Activated T-cell treated with anti-CD3 and anti-CD28 coated beads, Interleukin-2, amount 50 U/mL, for 4 hours (primary cell): ENCODE measurements at regions not wholly inside any gene's neighbourhood (a gene's known extent, or its start where the extent isn't known, plus 50 kb on each side); places are given as distances from the start of the nearest gene placed in this dataset.
"Not testable (repeated sequence)": the region's sequence is repeated elsewhere in the genome, so short reads cannot be mapped to it uniquely, and the experiment has no call there.

Experiments
- ATAC-seq, 2 donors: fragments of 200-7000 bp; cut with Tn5 transposase; one replicate each; pipeline ENCODE4 v1.10.0; 2021
- DNase-seq: peaks from one replicate; pipeline ENCODE4 v3.0.0-alpha.2; 2020
- H3K27me3 Mint-ChIP-seq: one replicate; pipeline ENCODE4 v1.8.0; 2021; ENCODE audit warnings: low read depth, mixed read lengths
- H3K36me3 Mint-ChIP-seq: one replicate; pipeline ENCODE4 v1.8.0; 2022; ENCODE audit warnings: mixed read lengths; ENCODE audit not compliant: insufficient read depth
- H3K4me1 Mint-ChIP-seq: one replicate; pipeline ENCODE4 v1.8.0; 2021; ENCODE audit warnings: low read depth, mixed read lengths
- H3K4me3 Mint-ChIP-seq: one replicate; pipeline ENCODE4 v1.8.0; 2021; ENCODE audit warnings: mild to moderate bottlenecking, moderate library complexity, mixed read lengths
- H3K9me3 Mint-ChIP-seq: one replicate; pipeline ENCODE4 v1.8.0; 2021; ENCODE audit warnings: mixed read lengths

DNA sequence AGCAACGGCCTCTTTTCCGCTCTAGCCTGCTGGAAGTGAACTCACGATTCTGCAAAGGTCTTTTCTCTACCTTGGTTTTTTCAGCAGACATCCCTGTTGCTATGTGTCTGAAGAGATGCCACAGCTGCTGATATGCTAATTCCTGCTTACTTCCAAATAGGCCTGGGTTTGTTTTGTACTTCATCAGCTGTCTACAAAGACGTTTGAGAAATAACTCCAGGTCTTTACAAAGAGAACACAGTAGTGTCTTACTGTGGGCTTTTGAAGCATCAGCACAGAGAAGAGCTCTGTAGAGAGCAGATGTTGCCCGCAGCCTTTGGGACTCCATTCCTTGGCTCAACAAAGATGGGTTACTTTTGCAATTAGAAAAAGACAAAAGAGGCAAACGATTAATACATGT is 1366.5 kb downstream of the AACS start:
- Mint-ChIP-seq H3K36me3 (no peaks in the 10 kb centered on the region), H3K27me3 (peaks cover 2% of the 10 kb centered on the region), H3K9me3 (peaks cover 12% of the 10 kb centered on the region), H3K4me3 (no peak overlapping the region), H3K4me1 (no peaks in the 10 kb centered on the region)
- DNase-seq = no peak
- ATAC-seq = no peak

DNA sequence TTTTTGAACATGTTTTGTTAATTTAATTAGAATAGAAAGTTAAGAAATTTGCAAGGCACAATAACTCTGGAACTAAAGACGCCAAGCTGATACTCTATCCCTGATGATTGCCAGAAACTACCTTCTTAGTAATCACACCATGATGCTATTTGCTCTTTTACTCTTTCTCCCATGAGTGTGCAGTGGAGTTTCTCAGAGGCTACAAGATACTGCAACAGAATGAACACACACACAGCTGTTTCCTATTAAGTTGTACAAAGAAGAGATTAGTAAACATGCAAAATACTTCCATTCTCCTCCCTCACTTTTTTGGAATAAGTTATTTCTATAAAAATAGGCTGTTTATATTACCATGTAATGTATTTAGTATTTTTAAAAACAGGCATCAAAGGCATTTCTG is 1367.5 kb downstream of the AACS start:
- ATAC-seq (no peak), DNase-seq (no peak)
- Mint-ChIP-seq H3K4me3 (no peak overlapping the region), H3K9me3 (peaks cover 12% of the 10 kb centered on the region), H3K27me3 (peaks cover 2% of the 10 kb centered on the region), H3K4me1 (no peaks in the 10 kb centered on the region), H3K36me3 (no peaks in the 10 kb centered on the region)

DNA sequence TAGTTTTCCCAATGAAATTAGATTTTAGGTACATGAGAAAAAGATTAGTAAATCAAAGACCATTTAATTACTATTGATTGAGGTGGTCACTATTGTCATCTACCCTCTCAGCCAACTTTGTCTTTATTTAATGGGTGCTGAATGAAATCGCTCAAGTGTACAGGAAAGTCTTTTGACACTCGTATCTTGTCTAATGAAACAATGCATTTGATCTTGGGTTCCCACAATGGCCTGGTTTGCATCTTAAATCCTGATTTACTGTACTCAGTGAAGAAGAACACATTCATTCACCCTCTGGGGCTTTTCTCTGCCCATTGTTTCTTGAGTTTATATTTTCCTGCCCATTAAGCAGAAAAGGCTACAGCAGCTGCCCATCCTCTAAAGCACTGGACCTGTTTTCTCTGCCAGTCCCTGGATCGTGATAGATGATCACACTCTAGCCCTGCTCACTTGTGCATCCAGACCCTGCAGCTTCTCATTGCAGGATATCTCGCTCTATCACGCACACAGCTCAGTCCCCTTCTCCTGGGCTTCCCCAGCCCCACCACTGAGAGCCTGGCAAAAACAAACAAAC is 1369.3 kb downstream of the AACS start:
- H3K4me3 Mint-ChIP-seq = no peak overlapping the region
- no peak for DNase-seq
- peaks cover 2% of the 10 kb centered on the region for H3K27me3 Mint-ChIP-seq
- H3K9me3 Mint-ChIP-seq = peaks cover 6% of the 10 kb centered on the region
- no peaks in the 10 kb centered on the region for H3K36me3 Mint-ChIP-seq
- ATAC-seq = no peak
- no peaks in the 10 kb centered on the region for H3K4me1 Mint-ChIP-seq

DNA sequence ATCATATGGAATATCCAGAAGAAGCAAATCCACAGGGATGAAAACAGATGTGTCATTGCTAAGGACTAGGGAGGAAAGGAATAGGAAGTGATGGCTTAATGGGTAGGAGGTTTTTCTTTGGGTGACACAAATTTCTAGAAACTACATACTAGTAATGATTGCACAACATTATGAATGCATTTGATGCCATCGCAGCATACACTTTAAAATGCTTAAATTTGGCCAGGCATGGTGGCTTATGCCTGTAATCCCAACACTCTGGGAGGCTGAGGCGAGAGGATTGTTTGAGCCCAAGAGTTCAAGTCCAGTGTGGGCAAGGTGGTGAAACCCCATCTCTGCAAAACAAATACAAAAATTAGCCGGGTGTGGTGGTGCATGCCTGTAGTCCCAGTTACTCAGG is 1370.8 kb downstream of the AACS start:
- H3K9me3 Mint-ChIP-seq = no peaks in the 10 kb centered on the region
- no peak overlapping the region for H3K4me3 Mint-ChIP-seq
- no peaks in the 10 kb centered on the region for H3K36me3 Mint-ChIP-seq
- no peaks in the 10 kb centered on the region for H3K4me1 Mint-ChIP-seq
- peaks cover 2% of the 10 kb centered on the region for H3K27me3 Mint-ChIP-seq
- DNase-seq (no peak), ATAC-seq (no peak)

DNA sequence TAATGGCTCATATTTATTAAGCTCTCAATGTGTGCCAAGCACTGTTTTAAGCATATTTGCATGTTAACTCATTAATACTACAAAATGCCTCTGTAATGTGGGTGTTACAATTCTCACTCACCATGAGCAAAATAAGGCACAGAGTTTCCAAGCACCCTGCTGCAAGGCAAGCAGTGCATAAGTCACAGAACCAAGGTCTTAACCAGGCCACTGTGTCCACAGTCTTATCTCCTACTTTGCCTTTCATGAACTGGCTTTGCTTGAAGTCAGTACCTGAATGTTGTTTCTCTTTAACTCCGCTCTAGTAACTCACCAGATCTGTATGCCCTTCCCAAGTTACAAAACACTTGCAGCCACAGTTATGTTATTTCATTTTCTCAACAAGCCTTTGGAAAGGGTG is 1372.7 kb downstream of the AACS start:
- Mint-ChIP-seq H3K4me1 (no peaks in the 10 kb centered on the region), H3K27me3 (peaks cover 2% of the 10 kb centered on the region), H3K9me3 (no peaks in the 10 kb centered on the region), H3K36me3 (no peaks in the 10 kb centered on the region), H3K4me3 (no peak overlapping the region)
- ATAC-seq = no peak
- no peak for DNase-seq

DNA sequence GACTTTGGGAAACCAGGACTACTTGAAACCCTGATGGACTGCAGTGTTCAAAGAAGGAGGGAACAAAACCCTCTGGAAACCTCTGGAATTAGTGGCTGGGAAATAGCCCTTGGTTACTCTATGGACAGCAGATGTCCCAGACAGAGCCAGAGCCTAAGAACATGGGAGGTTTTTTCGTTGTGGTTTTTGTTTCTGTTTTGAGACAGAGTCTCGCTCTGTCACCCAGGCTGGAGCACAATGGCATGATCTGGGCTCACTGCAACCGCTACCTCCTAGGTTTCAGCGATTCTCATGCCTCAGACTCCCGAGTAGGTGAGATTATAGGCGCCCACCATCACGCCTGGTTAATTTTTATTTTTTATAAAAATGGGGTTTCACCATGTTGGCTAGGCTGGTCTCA is 1378.7 kb downstream of the AACS start:
- Mint-ChIP-seq H3K4me3 (no peak overlapping the region), H3K27me3 (no peaks in the 10 kb centered on the region), H3K36me3 (no peaks in the 10 kb centered on the region), H3K9me3 (peaks cover 6% of the 10 kb centered on the region), H3K4me1 (no peaks in the 10 kb centered on the region)
- no peak for DNase-seq
- no peak for ATAC-seq

DNA sequence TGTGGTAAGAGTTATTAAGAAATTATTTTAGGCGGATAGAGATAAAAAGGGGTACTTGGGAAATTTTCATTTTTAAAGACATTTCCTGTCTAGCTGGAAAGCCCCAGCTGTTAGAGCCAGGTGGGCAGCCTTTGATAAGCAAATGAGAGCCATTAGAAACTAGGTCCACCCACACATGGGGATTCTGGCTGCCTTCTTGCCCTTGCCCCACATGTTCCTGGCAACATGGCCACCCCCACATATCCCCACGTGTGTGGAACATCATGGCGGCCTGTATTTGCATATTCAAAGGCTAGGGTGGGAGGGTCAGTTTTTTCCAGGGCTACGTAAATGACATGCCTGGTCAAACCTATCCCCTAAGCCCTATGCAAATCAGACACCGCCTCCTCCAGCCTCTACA is 1382.1 kb downstream of the AACS start:
- no peak for DNase-seq
- H3K27me3 Mint-ChIP-seq = no peaks in the 10 kb centered on the region
- H3K36me3 Mint-ChIP-seq = no peaks in the 10 kb centered on the region
- H3K4me3 Mint-ChIP-seq = no peak overlapping the region
- no peaks in the 10 kb centered on the region for H3K4me1 Mint-ChIP-seq
- H3K9me3 Mint-ChIP-seq = peaks cover 9% of the 10 kb centered on the region
- ATAC-seq = no peak

DNA sequence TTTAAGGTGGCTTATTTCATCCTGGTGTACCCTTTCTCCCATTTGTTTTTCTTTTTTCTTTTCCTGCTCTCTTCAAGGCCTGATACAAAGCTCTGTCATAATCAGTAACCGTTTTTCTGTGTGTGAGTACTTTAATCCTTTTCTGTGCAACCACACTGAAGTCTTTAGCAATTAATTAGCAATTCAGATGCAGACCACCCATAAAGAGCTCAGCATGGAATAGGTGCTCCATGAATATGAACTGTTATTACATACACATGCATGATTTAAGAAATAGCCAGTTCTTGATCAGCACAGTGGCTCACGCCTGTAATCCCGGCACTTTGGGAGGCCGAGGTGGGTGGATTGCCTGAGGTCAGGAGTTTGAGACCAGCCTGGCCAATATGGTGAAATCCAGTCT is 1386.6 kb downstream of the AACS start:
- Mint-ChIP-seq H3K4me3 (no peak overlapping the region), H3K9me3 (peaks cover 10% of the 10 kb centered on the region), H3K4me1 (no peaks in the 10 kb centered on the region), H3K27me3 (no peaks in the 10 kb centered on the region), H3K36me3 (no peaks in the 10 kb centered on the region)
- ATAC-seq (no peak), DNase-seq (no peak)

DNA sequence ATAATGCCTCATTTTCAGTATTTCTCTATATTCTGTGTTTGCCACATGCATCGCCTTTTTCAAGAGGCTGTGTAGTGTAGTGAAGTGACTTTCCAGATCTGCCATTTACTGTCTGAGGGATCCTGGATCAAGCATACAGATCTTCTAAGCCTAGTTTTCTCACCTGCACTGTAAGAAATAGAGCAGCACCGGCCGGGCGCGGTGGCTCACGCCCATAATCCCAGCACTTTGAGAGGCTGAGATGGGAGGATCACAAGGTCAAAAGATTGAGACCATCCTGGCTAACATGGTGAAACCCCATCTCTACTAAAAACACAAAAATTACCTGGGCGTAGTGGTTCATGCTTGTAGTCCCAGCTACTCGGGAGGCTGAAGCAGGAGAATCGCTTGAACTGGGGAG is 1387.5 kb downstream of the AACS start:
- ATAC-seq, H3K4me3 Mint-ChIP-seq, H3K4me1 Mint-ChIP-seq, H3K36me3 Mint-ChIP-seq, H3K27me3 Mint-ChIP-seq, H3K9me3 Mint-ChIP-seq, DNase-seq: not testable (repeated sequence)

DNA sequence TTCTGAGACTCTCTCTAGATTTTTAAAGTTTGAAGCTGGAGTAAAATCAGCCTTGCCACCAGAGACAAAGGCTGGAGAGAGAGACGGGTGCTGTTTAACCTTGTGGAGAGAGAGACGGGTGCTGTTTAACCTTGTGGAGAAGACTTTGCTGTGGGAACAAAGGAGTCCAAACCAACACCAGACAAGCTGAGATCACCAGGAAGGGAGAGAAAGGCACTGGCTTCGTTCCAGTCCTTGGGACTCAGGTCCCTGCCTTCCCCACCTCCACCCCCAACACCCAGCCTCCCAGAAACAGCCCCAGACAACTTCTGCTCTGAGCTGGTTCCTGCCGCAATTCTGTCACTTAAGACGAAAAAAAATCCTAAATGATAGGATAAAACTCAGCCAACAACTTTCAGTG is 1389.3 kb downstream of the AACS start:
- H3K36me3 Mint-ChIP-seq = no peaks in the 10 kb centered on the region
- DNase-seq = no peak
- H3K27me3 Mint-ChIP-seq = no peaks in the 10 kb centered on the region
- H3K4me3 Mint-ChIP-seq = no peak overlapping the region
- H3K9me3 Mint-ChIP-seq = peaks cover 4% of the 10 kb centered on the region
- H3K4me1 Mint-ChIP-seq = no peaks in the 10 kb centered on the region
- ATAC-seq = no peak

DNA sequence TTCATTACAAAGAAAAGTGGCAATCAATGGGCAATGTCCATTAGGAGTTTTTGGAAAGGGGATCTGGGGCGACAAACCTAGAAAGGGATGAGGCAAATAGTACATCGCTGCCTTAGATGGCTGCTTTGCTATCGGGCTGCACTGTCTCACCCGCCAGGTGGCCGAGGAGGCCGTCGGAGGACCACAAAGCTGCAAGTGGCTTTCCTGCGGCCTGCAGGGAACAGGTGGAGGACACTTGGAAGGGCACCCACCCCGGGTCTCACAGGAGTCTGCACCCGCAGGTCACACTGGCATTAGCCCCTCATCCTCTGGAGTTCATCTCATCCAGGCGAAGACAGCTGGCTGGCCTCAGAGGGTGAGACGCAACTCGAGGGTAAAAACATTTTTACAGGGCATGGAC is 1392.5 kb downstream of the AACS start:
- no peaks in the 10 kb centered on the region for H3K4me1 Mint-ChIP-seq
- ATAC-seq = no peak

DNA sequence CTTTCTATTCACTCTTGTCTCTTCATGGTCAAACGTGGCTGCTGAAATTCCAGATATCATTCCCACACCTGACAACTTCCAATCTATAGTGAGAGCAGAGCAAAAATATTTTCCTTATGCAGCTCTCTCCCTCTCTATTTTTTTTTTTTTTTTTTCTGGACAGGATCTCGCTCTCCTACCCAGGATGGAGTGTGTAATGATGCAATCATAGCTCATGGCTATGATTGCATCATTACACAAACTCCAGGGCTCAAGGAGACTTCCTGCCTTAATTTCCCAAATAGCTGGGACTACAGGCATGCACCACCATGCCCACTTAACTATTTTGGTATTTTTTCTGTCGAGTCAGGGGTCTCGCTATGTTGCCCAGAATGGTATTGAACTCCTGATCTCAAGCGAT is 1398.9 kb downstream of the AACS start:
- DNase-seq (no peak), ATAC-seq (no peak)
- no peak overlapping the region for H3K4me3 Mint-ChIP-seq
- H3K9me3 Mint-ChIP-seq = no peaks in the 10 kb centered on the region
- H3K4me1 Mint-ChIP-seq = no peaks in the 10 kb centered on the region
- H3K36me3 Mint-ChIP-seq = no peaks in the 10 kb centered on the region
- no peaks in the 10 kb centered on the region for H3K27me3 Mint-ChIP-seq

More for the DNA sequence above, 1392.5 kb downstream of the AACS start:
- no peaks in the 10 kb centered on the region for H3K27me3 Mint-ChIP-seq
- no peak overlapping the region for H3K4me3 Mint-ChIP-seq
- no peak for DNase-seq
- H3K9me3 Mint-ChIP-seq = peaks cover 4% of the 10 kb centered on the region
- H3K36me3 Mint-ChIP-seq = no peaks in the 10 kb centered on the region

DNA sequence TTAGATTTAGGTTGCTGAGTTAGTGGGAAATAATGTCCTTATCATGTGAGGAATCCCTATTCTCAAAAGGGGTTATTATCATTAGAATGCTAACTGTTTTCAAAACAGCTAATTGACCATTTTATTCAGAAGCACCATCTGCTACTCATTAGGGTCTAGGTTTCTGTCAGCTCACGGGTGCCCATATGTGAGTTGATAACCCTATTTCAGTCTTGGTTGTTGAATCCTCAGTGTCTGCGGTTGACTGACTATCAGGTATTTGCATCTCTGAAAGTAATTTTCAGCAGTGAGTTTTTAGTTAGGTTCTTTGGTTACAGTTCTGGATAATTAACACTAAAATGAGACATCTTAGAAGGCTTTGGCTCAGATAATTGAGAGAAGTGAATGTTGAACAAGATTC is 1404.0 kb downstream of the AACS start:
- ATAC-seq = no peak
- Mint-ChIP-seq H3K4me3 (no peak overlapping the region), H3K9me3 (peaks cover 12% of the 10 kb centered on the region), H3K4me1 (no peaks in the 10 kb centered on the region), H3K27me3 (no peaks in the 10 kb centered on the region), H3K36me3 (no peaks in the 10 kb centered on the region)
- no peak for DNase-seq

DNA sequence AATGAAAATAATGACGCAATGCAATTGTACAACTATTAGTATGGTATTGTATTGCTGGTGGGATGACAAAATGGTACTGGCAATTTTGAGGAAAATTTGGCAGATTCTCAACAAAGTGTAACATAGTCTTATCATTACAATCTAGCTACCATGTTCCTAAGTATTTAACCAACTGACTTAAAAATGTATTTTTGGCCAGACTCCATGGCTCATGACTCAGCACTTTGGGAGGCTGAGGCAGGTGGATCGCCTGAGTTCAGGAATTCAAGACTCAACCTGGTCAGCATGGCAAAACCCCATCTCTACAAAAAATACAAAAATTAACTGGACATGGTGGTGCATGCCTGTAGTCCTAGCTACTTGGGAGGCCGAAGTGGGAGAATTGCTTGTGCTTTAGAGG is 1409.5 kb downstream of the AACS start:
- no peak overlapping the region for H3K4me3 Mint-ChIP-seq
- no peak for DNase-seq
- H3K9me3 Mint-ChIP-seq = peaks cover 20% of the 10 kb centered on the region
- H3K4me1 Mint-ChIP-seq = no peaks in the 10 kb centered on the region
- H3K36me3 Mint-ChIP-seq = no peaks in the 10 kb centered on the region
- no peak for ATAC-seq
- H3K27me3 Mint-ChIP-seq = no peaks in the 10 kb centered on the region

DNA sequence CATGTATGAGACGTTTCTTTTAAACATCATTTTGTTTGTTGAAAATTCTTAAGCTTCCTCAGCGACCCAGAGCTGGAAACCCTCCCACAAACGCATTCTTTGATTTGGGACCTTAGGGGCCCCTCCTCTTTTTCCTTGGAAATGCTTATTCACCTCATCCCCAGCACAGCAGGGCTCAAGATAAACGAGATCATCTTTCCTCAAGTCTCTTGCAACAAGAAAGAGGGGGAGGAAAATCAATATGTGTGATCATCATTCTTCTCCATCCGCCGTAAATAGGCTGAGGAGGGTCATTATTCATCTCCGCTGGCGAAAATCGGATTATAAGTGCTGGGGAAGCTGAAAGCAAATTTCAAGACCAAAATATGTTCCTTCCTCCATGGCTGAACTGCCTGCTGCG is 1415.2 kb downstream of the AACS start:
- peaks cover 12% of the 10 kb centered on the region for H3K9me3 Mint-ChIP-seq
- no peak overlapping the region for H3K4me3 Mint-ChIP-seq
- DNase-seq (no peak), ATAC-seq (no peak)
- no peaks in the 10 kb centered on the region for H3K36me3 Mint-ChIP-seq
- H3K4me1 Mint-ChIP-seq = no peaks in the 10 kb centered on the region
- H3K27me3 Mint-ChIP-seq = no peaks in the 10 kb centered on the region

DNA sequence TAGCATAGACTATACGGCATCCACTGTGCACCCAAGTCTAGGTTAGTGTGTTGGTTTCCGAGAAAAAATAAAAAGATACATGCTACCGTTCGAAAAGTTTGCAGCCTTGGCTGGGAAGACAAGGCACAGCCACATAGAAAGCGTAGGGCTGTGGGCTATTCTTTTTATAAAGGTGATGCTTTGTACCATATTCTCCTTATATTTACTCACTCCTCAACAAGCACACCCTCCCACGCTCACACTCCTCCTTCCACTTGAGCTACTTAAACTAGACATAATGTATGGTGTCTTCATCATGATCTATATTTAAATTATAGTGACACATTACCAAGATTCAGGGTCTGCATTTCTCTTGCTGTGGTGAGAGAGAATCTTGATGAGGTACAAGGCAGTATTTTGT is 1416.5 kb downstream of the AACS start:
- DNase-seq (no peak), ATAC-seq (no peak)
- no peak overlapping the region for H3K4me3 Mint-ChIP-seq

More for the DNA sequence above, 1416.5 kb downstream of the AACS start:
- Mint-ChIP-seq H3K36me3 (no peaks in the 10 kb centered on the region), H3K9me3 (peaks cover 11% of the 10 kb centered on the region), H3K4me1 (no peaks in the 10 kb centered on the region), H3K27me3 (no peaks in the 10 kb centered on the region)
